PFSK-1 (cell line): ENCODE measurements at regions not wholly inside any gene's neighbourhood (a gene's known extent, or its start where the extent isn't known, plus 50 kb on each side); places are given as distances from the start of the nearest gene placed in this dataset.

ENCODE experiments used
- FOXP2 ChIP-seq: optimal IDR thresholded peaks from 2 replicates; pipeline ENCODE3; 2011; ENCODE audit warnings: borderline replicate concordance, control low read depth, inconsistent platforms; ENCODE audit not compliant: insufficient read depth; ENCODE audit errors: extremely low read length, extremely low read depth
- POLR2AphosphoS5 ChIP-seq: IDR thresholded peaks from 2 replicates; pipeline ENCODE4 v1.6.1; 2012; ENCODE audit warnings: low read depth, mild to moderate bottlenecking, control low read depth, low read length, moderate library complexity
- SIN3A ChIP-seq: IDR thresholded peaks from 2 replicates; pipeline ENCODE4 v1.6.1; 2012; ENCODE audit warnings: mild to moderate bottlenecking, low read length, moderate library complexity, borderline replicate concordance; ENCODE audit not compliant: insufficient read depth
- TF ChIP-seq, protein P1 (sequence below), 2 experiments: IDR thresholded peaks; 2 replicates each; pipeline versions ENCODE4 v1.6.1 to v1.8.0; 2011 to 2012; ENCODE audit warnings: low read depth in 2 of 2, low read length in 2 of 2, control low read depth in 1 of 2, inconsistent platforms in 1 of 2, mild to moderate bottlenecking in 1 of 2, moderate library complexity in 1 of 2; ENCODE audit not compliant: insufficient read depth in 1 of 2

DNA sequence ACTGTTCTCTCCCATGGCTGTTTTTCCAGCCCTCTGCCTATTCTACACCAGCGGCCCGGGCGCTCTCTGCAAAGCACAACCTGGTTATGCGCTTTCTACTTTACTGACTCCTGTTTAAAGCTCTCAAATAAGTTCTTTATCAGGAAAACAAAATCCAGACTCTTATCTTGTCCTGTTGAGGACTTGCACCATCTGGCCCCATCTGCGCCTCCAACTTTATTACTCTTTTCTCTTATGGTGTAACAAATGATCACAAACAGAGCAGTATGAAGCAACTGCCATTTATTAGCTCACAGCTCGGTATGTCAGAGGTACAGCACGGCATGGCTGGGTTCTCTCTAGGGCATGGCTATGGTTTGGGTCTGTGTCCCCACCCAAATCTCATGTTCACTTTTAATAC lies 236.5 kb upstream of the NT5C1B start:
- TF ChIP-seq POLR2AphosphoS5, result no peak
- no peak for TF ChIP-seq FOXP2
- TF ChIP-seq, protein P1, sequence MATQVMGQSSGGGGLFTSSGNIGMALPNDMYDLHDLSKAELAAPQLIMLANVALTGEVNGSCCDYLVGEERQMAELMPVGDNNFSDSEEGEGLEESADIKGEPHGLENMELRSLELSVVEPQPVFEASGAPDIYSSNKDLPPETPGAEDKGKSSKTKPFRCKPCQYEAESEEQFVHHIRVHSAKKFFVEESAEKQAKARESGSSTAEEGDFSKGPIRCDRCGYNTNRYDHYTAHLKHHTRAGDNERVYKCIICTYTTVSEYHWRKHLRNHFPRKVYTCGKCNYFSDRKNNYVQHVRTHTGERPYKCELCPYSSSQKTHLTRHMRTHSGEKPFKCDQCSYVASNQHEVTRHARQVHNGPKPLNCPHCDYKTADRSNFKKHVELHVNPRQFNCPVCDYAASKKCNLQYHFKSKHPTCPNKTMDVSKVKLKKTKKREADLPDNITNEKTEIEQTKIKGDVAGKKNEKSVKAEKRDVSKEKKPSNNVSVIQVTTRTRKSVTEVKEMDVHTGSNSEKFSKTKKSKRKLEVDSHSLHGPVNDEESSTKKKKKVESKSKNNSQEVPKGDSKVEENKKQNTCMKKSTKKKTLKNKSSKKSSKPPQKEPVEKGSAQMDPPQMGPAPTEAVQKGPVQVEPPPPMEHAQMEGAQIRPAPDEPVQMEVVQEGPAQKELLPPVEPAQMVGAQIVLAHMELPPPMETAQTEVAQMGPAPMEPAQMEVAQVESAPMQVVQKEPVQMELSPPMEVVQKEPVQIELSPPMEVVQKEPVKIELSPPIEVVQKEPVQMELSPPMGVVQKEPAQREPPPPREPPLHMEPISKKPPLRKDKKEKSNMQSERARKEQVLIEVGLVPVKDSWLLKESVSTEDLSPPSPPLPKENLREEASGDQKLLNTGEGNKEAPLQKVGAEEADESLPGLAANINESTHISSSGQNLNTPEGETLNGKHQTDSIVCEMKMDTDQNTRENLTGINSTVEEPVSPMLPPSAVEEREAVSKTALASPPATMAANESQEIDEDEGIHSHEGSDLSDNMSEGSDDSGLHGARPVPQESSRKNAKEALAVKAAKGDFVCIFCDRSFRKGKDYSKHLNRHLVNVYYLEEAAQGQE (IDR thresholded peaks at IDR 0.05; ENCODE audit: insufficient read depth in 1 of 2, low read depth in 2 of 2, low read length in 2 of 2), result no peak
- no peak for TF ChIP-seq SIN3A
